Prostate gland (tissue), 2 donors: ENCODE measurements at regions not wholly inside any gene's neighbourhood (a gene's known extent, or its start where the extent isn't known, plus 50 kb on each side); places are given as distances from the start of the nearest gene placed in this dataset.

Experiments used
- DNase-seq: peaks from one replicate; pipeline ENCODE4 v3.0.0-alpha.2; 2019; ENCODE audit warnings: low spot score
- H3K27ac ChIP-seq, 2 donors: fragments of 200-600 bp; sonication (generic); 2 replicates each; pipeline ENCODE4 v1.5.1; 2017 to 2019
- H3K27me3 ChIP-seq: fragments of 200-600 bp; sonication (generic); replicated peaks from 2 replicates; pipeline ENCODE4 v1.5.1; 2019; ENCODE audit not compliant: insufficient read depth
- H3K36me3 ChIP-seq, 2 donors: fragments of 200-600 bp; sonication (generic); 1 replicate in 1 of 2; 2 replicates in 1 of 2; pipeline versions ENCODE4 v1.5.1 to v1.8.1; 2017 to 2019
- H3K4me1 ChIP-seq: fragments of 200-600 bp; sonication (generic); replicated peaks from 2 replicates; pipeline ENCODE4 v1.5.1; 2019
- H3K4me3 ChIP-seq, 2 donors: fragments of 200-600 bp; sonication (generic); 2 replicates each; pipeline ENCODE4 v1.5.1; 2017 to 2019
- H3K9me3 ChIP-seq: fragments of 200-600 bp; sonication (generic); 2 replicates; pipeline ENCODE4 v1.5.1; 2017
- CTCF ChIP-seq, 4 experiments: fragments of 200-600 bp in 2 of 4; fragments of 450-650 bp in 2 of 4; sonication (generic) in 2 of 4; IDR thresholded peaks; 1 replicate in 3 of 4; 2 replicates in 1 of 4; pipeline ENCODE4 v1.5.1; 2016 to 2019; ENCODE audit warnings: antibody characterized with exemption in 4 of 4, mild to moderate bottlenecking in 2 of 4, moderate library complexity in 2 of 4
- POLR2A ChIP-seq: fragments of 450-650 bp; IDR thresholded peaks from one replicate; pipeline ENCODE4 v1.6.1; 2016; ENCODE audit warnings: antibody characterized with exemption, mild to moderate bottlenecking
- POLR2AphosphoS5 ChIP-seq: sonication (generic); formaldehyde crosslinking; IDR thresholded peaks from one replicate; pipeline ENCODE4 v1.6.1; 2017; ENCODE audit warnings: antibody characterized with exemption
- WGBS: methylation state at CpG from one replicate; pipeline ENCODE4 v1.1.5; 2018; 5-methylcytosine and 5-hydroxymethylcytosine counted together
- intact Hi-C: fragments of 100-400 bp; cut with DNase I; formaldehyde crosslinking; loops from one replicate; pipeline ENCODE4 v1.14.2; 2022

- H3K27ac ChIP-seq, result peak overlapping the region; percentile 42 to 45
- intact Hi-C loops, result no loop called here
- no peak overlapping the region for H3K4me3 ChIP-seq
- DNase-seq, result no peak
- no peaks in the 10 kb centered on the region for H3K4me1 ChIP-seq
- no peaks in the 10 kb centered on the region for H3K9me3 ChIP-seq
- 61% methylated on average over 18 of the region's 18 CpGs for whole genome bisulfite sequencing
- H3K36me3 ChIP-seq, result no peaks in the 10 kb centered on the region
- TF ChIP-seq POLR2A, result no peak
- peak; percentile 39 for TF ChIP-seq POLR2AphosphoS5
- no peaks in the 10 kb centered on the region for H3K27me3 ChIP-seq
Measured at GRCh38 chr12:114952573-114953271, 268.7 kb upstream of the TBX3 start.

GRCh38 chr12:114949058-114949820 is 265.3 kb upstream of the TBX3 start:
- Histone ChIP-seq H3K4me1 (no peaks in the 10 kb centered on the region), H3K36me3 (no peaks in the 10 kb centered on the region), H3K4me3 (no peak overlapping the region), H3K27me3 (no peaks in the 10 kb centered on the region), H3K27ac (no peak overlapping the region), H3K9me3 (no peaks in the 10 kb centered on the region)
- intact Hi-C loops, result no loop called here
- WGBS, result 65% methylated on average over 8 of the region's 8 CpGs
- TF ChIP-seq CTCF (IDR thresholded peaks at IDR 0.05), result no peak
- no peak for TF ChIP-seq POLR2AphosphoS5
- no peak for TF ChIP-seq POLR2A
- DNase-seq, result no peak

- Histone ChIP-seq H3K27me3 (no peaks in the 10 kb centered on the region), H3K4me1 (no peaks in the 10 kb centered on the region), H3K9me3 (no peaks in the 10 kb centered on the region), H3K36me3 (no peaks in the 10 kb centered on the region), H3K27ac (no peak overlapping the region), H3K4me3 (no peak overlapping the region)
- DNase-seq, result no peak
- intact Hi-C loops, result no loop called here
- TF ChIP-seq POLR2A (no peak), CTCF (IDR thresholded peaks at IDR 0.05) (no peak), POLR2AphosphoS5 (no peak)
- WGBS, result 97% methylated on average over 2 of the region's 2 CpGs
Measured at GRCh38 chr12:114945351-114945750, 261.4 kb upstream of the TBX3 start.

- intact Hi-C loops, result no loop called here
- Histone ChIP-seq H3K27me3 (no peaks in the 10 kb centered on the region), H3K9me3 (no peaks in the 10 kb centered on the region), H3K27ac (no peak overlapping the region), H3K36me3 (no peaks in the 10 kb centered on the region), H3K4me1 (no peaks in the 10 kb centered on the region), H3K4me3 (no peak overlapping the region)
- WGBS, result 97% methylated on average over 4 of the region's 4 CpGs
- no peak for DNase-seq
- TF ChIP-seq CTCF (IDR thresholded peaks at IDR 0.05) (no peak), POLR2A (no peak), POLR2AphosphoS5 (no peak)
Measured at GRCh38 chr12:114944736-114945135, 260.8 kb upstream of the TBX3 start.

GRCh38 chr12:114943601-114944000 is 259.6 kb upstream of the TBX3 start:
- TF ChIP-seq POLR2A (no peak), POLR2AphosphoS5 (no peak), CTCF (IDR thresholded peaks at IDR 0.05) (no peak)
- Histone ChIP-seq H3K4me3 (no peak overlapping the region), H3K4me1 (no peaks in the 10 kb centered on the region), H3K9me3 (no peaks in the 10 kb centered on the region), H3K27me3 (no peaks in the 10 kb centered on the region), H3K36me3 (no peaks in the 10 kb centered on the region), H3K27ac (no peak overlapping the region)
- intact Hi-C loops, result no loop called here
- 90% methylated on average over 1 of the region's 1 CpG for WGBS
- DNase-seq, result no peak
